NB4 (cell line): ENCODE measurements at regions not wholly inside any gene's neighbourhood (a gene's known extent, or its start where the extent isn't known, plus 50 kb on each side); places are given as distances from the start of the nearest gene placed in this dataset.

Experiments used
- CTCF ChIP-seq: IDR thresholded peaks from one replicate; pipeline ENCODE4 v1.5.1; 2012; ENCODE audit warnings: low read depth, low read length
- MAX ChIP-seq: IDR thresholded peaks from 2 replicates; pipeline ENCODE4 v1.6.1; 2011; ENCODE audit warnings: low read depth, low read length
- POLR2A ChIP-seq: IDR thresholded peaks from 2 replicates; pipeline ENCODE4 v1.6.1; 2011; ENCODE audit warnings: mild to moderate bottlenecking; ENCODE audit not compliant: insufficient read length; ENCODE audit errors: extremely low read depth

GRCh38 chr18:28903306-28903705, 726.4 kb upstream of the CDH2 start:
- no peak for TF ChIP-seq POLR2A
- TF ChIP-seq MAX, result no peak
- TF ChIP-seq CTCF, result no peak
